ENCODE measurements at regions not wholly inside any gene's neighbourhood (a gene's known extent, or its start where the extent isn't known, plus 50 kb on each side); places are given as distances from the start of the nearest gene placed in this dataset.

- BruUV-seq (replicated peaks), result no TSS peak
- Mint-ChIP-seq H3K36me3 (ENCODE audit: insufficient read depth, unreplicated experiment) (no peaks in the 10 kb centered on the region), H3K27ac (ENCODE audit: unreplicated experiment) (no peak overlapping the region), H3K4me1 (ENCODE audit: low read depth, unreplicated experiment) (no peaks in the 10 kb centered on the region), H3K4me3 (ENCODE audit: low read depth, unreplicated experiment) (no peak overlapping the region), H3K9me3 (ENCODE audit: low read depth, unreplicated experiment) (peaks cover 3% of the 10 kb centered on the region), H3K27me3 (ENCODE audit: unreplicated experiment) (peaks cover 59% of the 10 kb centered on the region)
- intact Hi-C loops (cut with micrococcal nuclease; ENCODE audit: unreplicated experiment), result no loop called here
- CTCF ChIA-PET, result no interaction called here
- no peak for TF ChIP-seq CTCF (IDR thresholded peaks at IDR 0.05; ENCODE audit: unreplicated experiment)
- no peak for DNase-seq
These were observed 75.1 kb upstream of the CAPRIN2 start for GRCh38 chr12:30829876-30830275.

- no peak overlapping the region for H3K4me3 Mint-ChIP-seq (ENCODE audit: low read depth, unreplicated experiment)
- BruUV-seq (replicated peaks), result no TSS peak
- H3K27ac Mint-ChIP-seq (ENCODE audit: unreplicated experiment), result no peak overlapping the region
- peaks cover 3% of the 10 kb centered on the region for H3K9me3 Mint-ChIP-seq (ENCODE audit: low read depth, unreplicated experiment)
- TF ChIP-seq CTCF (IDR thresholded peaks at IDR 0.05; ENCODE audit: unreplicated experiment), result no peak
- H3K4me1 Mint-ChIP-seq (ENCODE audit: low read depth, unreplicated experiment), result no peaks in the 10 kb centered on the region
- no peak for DNase-seq
- peaks cover 65% of the 10 kb centered on the region for H3K27me3 Mint-ChIP-seq (ENCODE audit: unreplicated experiment)
- intact Hi-C loops (cut with micrococcal nuclease; ENCODE audit: unreplicated experiment), result no loop called here
- CTCF ChIA-PET, result no interaction called here
- H3K36me3 Mint-ChIP-seq (ENCODE audit: insufficient read depth, unreplicated experiment), result no peaks in the 10 kb centered on the region
These were observed 73.9 kb upstream of the CAPRIN2 start for GRCh38 chr12:30828686-30829085.

GRCh38 chr12:30827101-30828066 lies 72.6 kb upstream of the CAPRIN2 start:
- BruUV-seq (replicated peaks), result no TSS peak
- intact Hi-C loops (cut with micrococcal nuclease; ENCODE audit: unreplicated experiment), result no loop called here
- H3K27ac Mint-ChIP-seq (ENCODE audit: unreplicated experiment), result no peak overlapping the region
- no peak for DNase-seq
- no peak for TF ChIP-seq CTCF (IDR thresholded peaks at IDR 0.05; ENCODE audit: unreplicated experiment)
- peaks cover 66% of the 10 kb centered on the region for H3K27me3 Mint-ChIP-seq (ENCODE audit: unreplicated experiment)
- no peak overlapping the region for H3K4me3 Mint-ChIP-seq (ENCODE audit: low read depth, unreplicated experiment)
- CTCF ChIA-PET, result no interaction called here
- H3K9me3 Mint-ChIP-seq (ENCODE audit: low read depth, unreplicated experiment), result peaks cover 3% of the 10 kb centered on the region
- H3K4me1 Mint-ChIP-seq (ENCODE audit: low read depth, unreplicated experiment), result no peaks in the 10 kb centered on the region
- peaks cover 8% of the 10 kb centered on the region for H3K36me3 Mint-ChIP-seq (ENCODE audit: insufficient read depth, unreplicated experiment)

GRCh38 chr12:30826276-30826675 lies 71.5 kb upstream of the CAPRIN2 start:
- peaks cover 66% of the 10 kb centered on the region for H3K27me3 Mint-ChIP-seq (ENCODE audit: unreplicated experiment)
- H3K27ac Mint-ChIP-seq (ENCODE audit: unreplicated experiment), result no peak overlapping the region
- H3K4me1 Mint-ChIP-seq (ENCODE audit: low read depth, unreplicated experiment), result no peaks in the 10 kb centered on the region
- no peaks in the 10 kb centered on the region for H3K9me3 Mint-ChIP-seq (ENCODE audit: low read depth, unreplicated experiment)
- H3K36me3 Mint-ChIP-seq (ENCODE audit: insufficient read depth, unreplicated experiment), result peaks cover 8% of the 10 kb centered on the region
- H3K4me3 Mint-ChIP-seq (ENCODE audit: low read depth, unreplicated experiment), result no peak overlapping the region
- no peak for DNase-seq
- CTCF ChIA-PET, result interaction anchor here (1.2 kb wide), 1 partner anchor 131 kb away, joined by 7 read pairs; the partner anchor contains the start of gene IPO8
- no TSS peak for BruUV-seq (replicated peaks)
- intact Hi-C loops (cut with micrococcal nuclease; ENCODE audit: unreplicated experiment), result no loop called here
- TF ChIP-seq CTCF (IDR thresholded peaks at IDR 0.05; ENCODE audit: unreplicated experiment), result no peak
